Caco-2 (cell line): ENCODE measurements at regions not wholly inside any gene's neighbourhood (a gene's known extent, or its start where the extent isn't known, plus 50 kb on each side); places are given as distances from the start of the nearest gene placed in this dataset.

Source experiments
- BruUV-seq: library from RNA; stranded (reverse); fragments of 400-500 nt; replicated peaks from 2 replicates; lab custom pipeline; 2021; lab: Mats Ljungman, UMichigan
- CTCF ChIA-PET: fragments of 300-600 bp; sonication (Branson Sonifier 250); formaldehyde crosslinking; loops from one replicate; lab custom pipeline; 2022; ENCODE audit warnings: antibody characterized with exemption; lab: Charles Lee
- POLR2A ChIA-PET: fragments of 300-600 bp; sonication (Branson Sonifier 250); formaldehyde crosslinking; loops from one replicate; lab custom pipeline; 2022; ENCODE audit warnings: antibody characterized with exemption; lab: Charles Lee
- DNase-seq, 2 experiments: peaks; one replicate each; pipeline versions ENCODE4 v3.0.0 to v3.0.0-alpha.2; 2020 to 2022
- H3K27me3 ChIP-seq: replicated peaks from 2 replicates; pipeline ENCODE4 v1.6.0; 2011; ENCODE audit warnings: low read length; ENCODE audit not compliant: control insufficient read depth, insufficient read depth
- H3K36me3 ChIP-seq: 2 replicates; pipeline ENCODE4 v1.5.1; 2011; ENCODE audit warnings: low read length; ENCODE audit not compliant: control insufficient read depth, insufficient read depth
- H3K4me1 ChIP-seq: fragments of 250-450 bp; sonication (Bioruptor Pico); 2 replicates; pipeline ENCODE4 v1.5.1; 2020; ENCODE audit warnings: mild to moderate bottlenecking
- H3K4me3 ChIP-seq: 2 replicates; pipeline ENCODE4 v1.5.1; 2011; ENCODE audit warnings: low read depth, mild to moderate bottlenecking, control low read depth, low read length
- H3K9me3 ChIP-seq: fragments of 250-450 bp; sonication (Bioruptor Pico); 2 replicates; pipeline ENCODE4 v1.5.1; 2020; ENCODE audit warnings: mild to moderate bottlenecking, moderate library complexity
- H3K27ac Mint-ChIP-seq: one replicate; pipeline ENCODE4 v1.8.0; 2022; ENCODE audit warnings: mixed read lengths; ENCODE audit not compliant: unreplicated experiment
- H3K27me3 Mint-ChIP-seq: one replicate; pipeline ENCODE4 v1.8.0; 2022; ENCODE audit warnings: mixed read lengths; ENCODE audit not compliant: insufficient read depth, unreplicated experiment
- H3K36me3 Mint-ChIP-seq: one replicate; pipeline ENCODE4 v1.8.0; 2022; ENCODE audit warnings: mild to moderate bottlenecking, mixed read lengths; ENCODE audit not compliant: insufficient read depth, unreplicated experiment
- H3K4me1 Mint-ChIP-seq: one replicate; pipeline ENCODE4 v1.8.0; 2022; ENCODE audit warnings: low read depth, mixed read lengths; ENCODE audit not compliant: unreplicated experiment
- H3K4me3 Mint-ChIP-seq: one replicate; pipeline ENCODE4 v1.8.0; 2022; ENCODE audit warnings: mild to moderate bottlenecking, moderate library complexity, mixed read lengths; ENCODE audit not compliant: unreplicated experiment
- H3K9me3 Mint-ChIP-seq: one replicate; pipeline ENCODE4 v1.8.0; 2022; ENCODE audit warnings: mixed read lengths; ENCODE audit not compliant: unreplicated experiment
- CTCF ChIP-seq, 2 experiments: fragments of 200-600 bp in 1 of 2; IDR thresholded peaks; 1 replicate in 1 of 2; 2 replicates in 1 of 2; pipeline versions ENCODE4 v1.5.1 to v1.8.0; 2011 to 2022; ENCODE audit warnings: antibody characterized with exemption in 1 of 2, control low read depth in 1 of 2, inconsistent platforms in 1 of 2, low read depth in 1 of 2, low read length in 1 of 2, mild to moderate bottlenecking in 1 of 2, moderate library complexity in 1 of 2; ENCODE audit not compliant: insufficient read depth in 1 of 2, severe bottlenecking in 1 of 2, unreplicated experiment in 1 of 2
- intact Hi-C: fragments of 100-400 bp; cut with micrococcal nuclease; formaldehyde crosslinking; loops from one replicate; pipeline ENCODE4 v1.10.0; 2022; ENCODE audit not compliant: unreplicated experiment

GRCh38 chr7:16061630-16062029, 359.7 kb downstream of the CRPPA start:
- ChIA-PET POLR2A (no interaction called here), CTCF (no interaction called here)
- intact Hi-C loops: no loop called here
- Histone ChIP-seq H3K36me3 (no peaks in the 10 kb centered on the region), H3K4me1 (no peaks in the 10 kb centered on the region), H3K4me3 (no peak overlapping the region), H3K27me3 (no peaks in the 10 kb centered on the region), H3K9me3 (no peaks in the 10 kb centered on the region)
- Mint-ChIP-seq H3K27me3 (no peaks in the 10 kb centered on the region), H3K9me3 (no peaks in the 10 kb centered on the region), H3K4me1 (no peaks in the 10 kb centered on the region), H3K4me3 (no peak overlapping the region), H3K36me3 (no peaks in the 10 kb centered on the region), H3K27ac (no peak overlapping the region)
- DNase-seq: no peak
- no TSS peak for BruUV-seq
- TF ChIP-seq CTCF (IDR thresholded peaks at IDR 0.05; ENCODE audit: insufficient read depth in 1 of 2, low read depth in 1 of 2, low read length in 1 of 2, severe bottlenecking in 1 of 2, unreplicated experiment in 1 of 2): no peak

GRCh38 chr7:16061011-16061410, 360.3 kb downstream of the CRPPA start:
- Histone ChIP-seq H3K4me1 (no peaks in the 10 kb centered on the region), H3K4me3 (no peak overlapping the region), H3K27me3 (no peaks in the 10 kb centered on the region), H3K36me3 (no peaks in the 10 kb centered on the region), H3K9me3 (no peaks in the 10 kb centered on the region)
- ChIA-PET CTCF (no interaction called here), POLR2A (no interaction called here)
- no peak for TF ChIP-seq CTCF (IDR thresholded peaks at IDR 0.05; ENCODE audit: insufficient read depth in 1 of 2, low read depth in 1 of 2, low read length in 1 of 2, severe bottlenecking in 1 of 2, unreplicated experiment in 1 of 2)
- Mint-ChIP-seq H3K4me1 (no peaks in the 10 kb centered on the region), H3K9me3 (no peaks in the 10 kb centered on the region), H3K36me3 (no peaks in the 10 kb centered on the region), H3K27ac (no peak overlapping the region), H3K4me3 (no peak overlapping the region), H3K27me3 (no peaks in the 10 kb centered on the region)
- intact Hi-C loops: no loop called here
- BruUV-seq: no TSS peak
- no peak for DNase-seq

GRCh38 chr7:16060502-16060901, 360.8 kb downstream of the CRPPA start:
- no peak for TF ChIP-seq CTCF (IDR thresholded peaks at IDR 0.05; ENCODE audit: insufficient read depth in 1 of 2, low read depth in 1 of 2, low read length in 1 of 2, severe bottlenecking in 1 of 2, unreplicated experiment in 1 of 2)
- Mint-ChIP-seq H3K27me3 (no peaks in the 10 kb centered on the region), H3K4me1 (no peaks in the 10 kb centered on the region), H3K9me3 (no peaks in the 10 kb centered on the region), H3K27ac (no peak overlapping the region), H3K4me3 (no peak overlapping the region), H3K36me3 (no peaks in the 10 kb centered on the region)
- H3K36me3 ChIP-seq: no peaks in the 10 kb centered on the region
- H3K27me3 ChIP-seq: no peaks in the 10 kb centered on the region
- intact Hi-C loops: no loop called here
- DNase-seq: no peak
- POLR2A ChIA-PET: no interaction called here
- CTCF ChIA-PET: no interaction called here
- no peaks in the 10 kb centered on the region for H3K9me3 ChIP-seq
- no TSS peak for BruUV-seq
- H3K4me3 ChIP-seq: no peak overlapping the region
- no peaks in the 10 kb centered on the region; the same call in 1 of the 2 replicates for H3K4me1 ChIP-seq
